ENCODE measurements at regions not wholly inside any gene's neighbourhood (a gene's known extent, or its start where the extent isn't known, plus 50 kb on each side); places are given as distances from the start of the nearest gene placed in this dataset.
"Not testable (repeated sequence)": the region's sequence is repeated elsewhere in the genome, so short reads cannot be mapped to it uniquely, and the experiment has no call there.

DNA sequence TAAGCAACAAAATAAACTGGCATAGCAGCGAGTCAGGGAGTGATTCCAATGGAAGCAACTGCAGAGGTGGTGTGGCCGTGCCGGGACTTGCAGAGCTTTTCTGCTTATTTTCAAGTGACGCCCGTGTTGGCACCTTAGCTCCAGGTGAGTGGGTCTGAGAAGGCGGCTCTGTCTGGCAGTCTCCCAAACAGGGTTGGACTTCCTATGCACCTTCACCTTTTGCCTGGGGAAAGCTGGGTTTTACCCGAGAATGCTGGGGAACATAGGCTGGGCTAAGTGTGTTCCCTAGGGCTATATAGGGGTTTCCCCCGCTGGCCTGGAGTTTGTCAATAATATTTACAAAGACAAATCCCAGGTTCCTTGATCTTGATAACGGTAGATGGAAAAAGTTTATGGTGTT, 179.9 kb upstream of the TBL1XR1 start:
- no peak for DNase-seq (ENCODE audit: low read depth in 4 of 6, low spot score in 6 of 6)
- Histone ChIP-seq H3K27ac (ENCODE audit: low read depth, low read length) (no peak overlapping the region), H3K27me3 (ENCODE audit: control insufficient read depth, insufficient read depth, low read length) (no peaks in the 10 kb centered on the region), H3K36me3 (ENCODE audit: control insufficient read depth, insufficient read depth, low read length) (no peaks in the 10 kb centered on the region), H3K4me1 (ENCODE audit: control insufficient read depth, insufficient read depth, low read length) (no peaks in the 10 kb centered on the region), H3K9me3 (ENCODE audit: control insufficient read depth, insufficient read depth, low read length) (peaks cover 7% of the 10 kb centered on the region), H3K4me3 (ENCODE audit: low read depth, low read length) (no peak overlapping the region)
- 91% methylated on average over 6 of the region's 9 CpGs for WGBS (ENCODE audit: insufficient coverage)

DNA sequence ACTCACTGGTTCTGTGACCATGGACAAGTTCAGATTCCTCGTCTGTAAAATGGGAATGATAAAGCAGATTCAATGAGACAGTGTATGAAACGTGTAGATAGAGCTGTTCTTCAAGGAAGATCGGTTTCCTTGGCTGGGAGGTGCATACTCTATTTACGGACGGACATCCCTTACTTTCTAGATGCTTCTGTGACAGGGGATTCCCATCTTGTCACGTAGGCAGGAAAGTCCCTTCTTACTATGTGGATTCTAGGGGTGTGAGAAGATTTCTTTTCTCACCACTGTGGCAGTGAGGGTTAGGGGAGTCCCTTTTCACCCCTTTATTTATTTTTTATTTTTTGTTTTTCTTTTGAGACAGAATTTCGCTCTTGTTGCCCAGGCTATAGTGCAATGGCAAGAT, 180.9 kb upstream of the TBL1XR1 start:
- Histone ChIP-seq H3K27ac (ENCODE audit: low read depth, low read length) (no peak overlapping the region), H3K36me3 (ENCODE audit: control insufficient read depth, insufficient read depth, low read length) (no peaks in the 10 kb centered on the region), H3K4me1 (ENCODE audit: control insufficient read depth, insufficient read depth, low read length) (no peaks in the 10 kb centered on the region), H3K9me3 (ENCODE audit: control insufficient read depth, insufficient read depth, low read length) (peaks cover 7% of the 10 kb centered on the region), H3K27me3 (ENCODE audit: control insufficient read depth, insufficient read depth, low read length) (no peaks in the 10 kb centered on the region), H3K4me3 (ENCODE audit: low read depth, low read length) (no peak overlapping the region)
- no peak for DNase-seq (ENCODE audit: low read depth in 4 of 6, low spot score in 6 of 6)
- WGBS (ENCODE audit: insufficient coverage): 90% methylated on average over 4 of the region's 7 CpGs

DNA sequence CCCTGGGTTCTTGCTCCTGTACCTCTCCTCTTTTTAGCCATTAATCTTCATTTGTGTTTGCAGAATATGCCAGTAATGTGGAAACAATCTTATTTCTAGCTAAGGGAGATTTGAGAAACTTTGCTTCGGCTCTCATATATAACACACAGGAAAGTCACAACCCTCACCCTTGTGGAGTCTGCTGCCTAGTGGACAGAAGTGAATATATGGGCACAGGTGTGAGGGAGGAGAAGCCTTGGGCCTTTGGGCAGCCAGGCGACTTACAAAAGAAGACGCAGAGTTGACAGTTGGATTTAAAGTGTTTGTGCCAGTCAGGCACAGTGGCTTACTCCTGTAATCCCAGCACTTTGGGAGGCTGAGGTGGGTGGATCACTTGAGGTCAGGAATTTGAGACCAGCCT, 181.8 kb upstream of the TBL1XR1 start:
- Histone ChIP-seq H3K36me3 (ENCODE audit: control insufficient read depth, insufficient read depth, low read length) (no peaks in the 10 kb centered on the region), H3K9me3 (ENCODE audit: control insufficient read depth, insufficient read depth, low read length) (peaks cover 7% of the 10 kb centered on the region), H3K4me3 (ENCODE audit: low read depth, low read length) (no peak overlapping the region), H3K4me1 (ENCODE audit: control insufficient read depth, insufficient read depth, low read length) (no peaks in the 10 kb centered on the region), H3K27me3 (ENCODE audit: control insufficient read depth, insufficient read depth, low read length) (no peaks in the 10 kb centered on the region), H3K27ac (ENCODE audit: low read depth, low read length) (no peak overlapping the region)
- WGBS (ENCODE audit: insufficient coverage): 90% methylated on average over 2 of the region's 3 CpGs
- no peak for DNase-seq (ENCODE audit: low read depth in 4 of 6, low spot score in 6 of 6)

GRCh38 chr3:177381070-177381469, 183.8 kb upstream of the TBL1XR1 start:
- no peaks in the 10 kb centered on the region for H3K4me1 ChIP-seq (ENCODE audit: control insufficient read depth, insufficient read depth, low read length)
- no peaks in the 10 kb centered on the region for H3K36me3 ChIP-seq (ENCODE audit: control insufficient read depth, insufficient read depth, low read length)
- no peaks in the 10 kb centered on the region for H3K27me3 ChIP-seq (ENCODE audit: control insufficient read depth, insufficient read depth, low read length)
- H3K9me3 ChIP-seq (ENCODE audit: control insufficient read depth, insufficient read depth, low read length): peaks cover 7% of the 10 kb centered on the region
- H3K27ac ChIP-seq (ENCODE audit: low read depth, low read length): no peak overlapping the region
- no peak for DNase-seq (ENCODE audit: low read depth in 4 of 6, low spot score in 6 of 6)
- H3K4me3 ChIP-seq (ENCODE audit: low read depth, low read length): no peak overlapping the region

- Histone ChIP-seq H3K27me3 (ENCODE audit: control insufficient read depth, insufficient read depth, low read length) (no peaks in the 10 kb centered on the region), H3K9me3 (ENCODE audit: control insufficient read depth, insufficient read depth, low read length) (peaks cover 7% of the 10 kb centered on the region), H3K27ac (ENCODE audit: low read depth, low read length) (no peak overlapping the region), H3K36me3 (ENCODE audit: control insufficient read depth, insufficient read depth, low read length) (no peaks in the 10 kb centered on the region), H3K4me3 (ENCODE audit: low read depth, low read length) (no peak overlapping the region), H3K4me1 (ENCODE audit: control insufficient read depth, insufficient read depth, low read length) (no peaks in the 10 kb centered on the region)
- 93% methylated on average over 4 of the region's 8 CpGs for WGBS (ENCODE audit: insufficient coverage)
- no peak for DNase-seq (ENCODE audit: low read depth in 4 of 6, low spot score in 6 of 6)
Measured at GRCh38 chr3:177382944-177383343, 185.7 kb upstream of the TBL1XR1 start.

GRCh38 chr3:177385186-177385585, 187.9 kb upstream of the TBL1XR1 start:
- DNase-seq (ENCODE audit: low read depth in 4 of 6, low spot score in 6 of 6): no peak
- Histone ChIP-seq H3K9me3 (ENCODE audit: control insufficient read depth, insufficient read depth, low read length) (peaks cover 6% of the 10 kb centered on the region), H3K27me3 (ENCODE audit: control insufficient read depth, insufficient read depth, low read length) (no peaks in the 10 kb centered on the region), H3K27ac (ENCODE audit: low read depth, low read length) (no peak overlapping the region), H3K4me3 (ENCODE audit: low read depth, low read length) (no peak overlapping the region), H3K4me1 (ENCODE audit: control insufficient read depth, insufficient read depth, low read length) (no peaks in the 10 kb centered on the region), H3K36me3 (ENCODE audit: control insufficient read depth, insufficient read depth, low read length) (no peaks in the 10 kb centered on the region)
- WGBS (ENCODE audit: insufficient coverage): no CpG with 5 or more reads among the region's 2 CpGs

- H3K4me1 ChIP-seq (ENCODE audit: control insufficient read depth, insufficient read depth, low read length): no peaks in the 10 kb centered on the region
- no peak overlapping the region for H3K4me3 ChIP-seq (ENCODE audit: low read depth, low read length)
- H3K27ac ChIP-seq (ENCODE audit: low read depth, low read length): no peak overlapping the region
- H3K9me3 ChIP-seq (ENCODE audit: control insufficient read depth, insufficient read depth, low read length): peaks cover 1% of the 10 kb centered on the region
- no peaks in the 10 kb centered on the region for H3K27me3 ChIP-seq (ENCODE audit: control insufficient read depth, insufficient read depth, low read length)
- H3K36me3 ChIP-seq (ENCODE audit: control insufficient read depth, insufficient read depth, low read length): no peaks in the 10 kb centered on the region
- no peak for DNase-seq (ENCODE audit: low read depth in 4 of 6, low spot score in 6 of 6)
Measured at GRCh38 chr3:177385831-177386301, 188.6 kb upstream of the TBL1XR1 start.

DNA sequence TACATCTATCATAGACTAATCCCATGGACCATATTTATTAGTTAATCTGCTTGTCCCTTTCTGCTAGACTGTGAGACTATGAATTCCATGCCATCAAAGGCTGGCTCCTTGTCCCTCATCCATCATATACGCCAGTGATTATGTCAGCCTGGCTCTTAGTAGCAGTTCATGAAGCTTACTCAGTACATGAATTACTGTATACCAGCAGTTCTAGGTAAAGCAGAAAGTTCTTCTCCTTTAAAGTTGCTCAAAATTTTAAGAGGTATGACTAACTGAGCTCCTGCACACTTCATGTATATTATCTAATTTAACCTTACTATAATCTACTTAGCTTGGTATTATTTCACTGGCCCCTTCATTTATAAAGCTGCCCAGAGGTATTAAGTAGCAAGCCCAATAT, 190.9 kb upstream of the TBL1XR1 start:
- no peak overlapping the region for H3K4me3 ChIP-seq (ENCODE audit: low read depth, low read length)
- H3K4me1 ChIP-seq (ENCODE audit: control insufficient read depth, insufficient read depth, low read length): no peaks in the 10 kb centered on the region
- H3K9me3 ChIP-seq (ENCODE audit: control insufficient read depth, insufficient read depth, low read length): no peaks in the 10 kb centered on the region
- H3K27ac ChIP-seq (ENCODE audit: low read depth, low read length): no peak overlapping the region
- no peak for DNase-seq (ENCODE audit: low read depth in 4 of 6, low spot score in 6 of 6)
- WGBS (ENCODE audit: insufficient coverage): 88% methylated on average over 1 of the region's 1 CpG
- H3K36me3 ChIP-seq (ENCODE audit: control insufficient read depth, insufficient read depth, low read length): no peaks in the 10 kb centered on the region
- no peaks in the 10 kb centered on the region for H3K27me3 ChIP-seq (ENCODE audit: control insufficient read depth, insufficient read depth, low read length)

GRCh38 chr3:177394231-177395024, 197.1 kb upstream of the TBL1XR1 start:
- not testable (repeated sequence) for H3K4me3 ChIP-seq (ENCODE audit: low read depth, low read length); H3K36me3 ChIP-seq (ENCODE audit: control insufficient read depth, insufficient read depth, low read length); H3K27ac ChIP-seq (ENCODE audit: low read depth, low read length); H3K9me3 ChIP-seq (ENCODE audit: control insufficient read depth, insufficient read depth, low read length); DNase-seq (ENCODE audit: low read depth in 4 of 6, low spot score in 6 of 6); H3K4me1 ChIP-seq (ENCODE audit: control insufficient read depth, insufficient read depth, low read length); H3K27me3 ChIP-seq (ENCODE audit: control insufficient read depth, insufficient read depth, low read length)
- 90% methylated on average over 9 of the region's 33 CpGs for WGBS (ENCODE audit: insufficient coverage)

DNA sequence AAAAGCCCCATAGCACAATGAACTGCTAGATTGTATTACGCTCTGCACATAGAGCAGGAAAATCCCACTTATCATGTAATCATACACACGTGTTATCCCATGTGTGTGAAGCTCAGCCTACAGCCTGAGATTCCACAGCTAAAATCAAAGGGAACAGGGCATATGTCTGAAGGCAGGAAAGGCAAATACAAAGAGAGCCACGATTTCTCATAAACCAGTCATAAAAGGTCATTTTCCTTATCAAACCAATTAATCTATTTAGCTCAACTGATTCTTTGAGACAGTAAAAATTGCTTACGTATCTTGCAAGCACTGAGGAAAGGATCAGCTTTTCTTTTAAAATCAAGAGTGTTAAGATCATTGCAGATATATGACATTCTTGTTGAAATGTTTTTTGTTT, 199.5 kb upstream of the TBL1XR1 start:
- WGBS (ENCODE audit: insufficient coverage): 80% methylated on average over 2 of the region's 4 CpGs

More for the DNA sequence above, 199.5 kb upstream of the TBL1XR1 start:
- DNase-seq (ENCODE audit: low read depth in 4 of 6, low spot score in 6 of 6): no peak
- Histone ChIP-seq H3K9me3 (ENCODE audit: control insufficient read depth, insufficient read depth, low read length) (no peaks in the 10 kb centered on the region), H3K4me3 (ENCODE audit: low read depth, low read length) (no peak overlapping the region), H3K27me3 (ENCODE audit: control insufficient read depth, insufficient read depth, low read length) (no peaks in the 10 kb centered on the region), H3K4me1 (ENCODE audit: control insufficient read depth, insufficient read depth, low read length) (no peaks in the 10 kb centered on the region), H3K36me3 (ENCODE audit: control insufficient read depth, insufficient read depth, low read length) (no peaks in the 10 kb centered on the region), H3K27ac (ENCODE audit: low read depth, low read length) (no peak overlapping the region)
